IMR-90 (cell line): ENCODE measurements at regions not wholly inside any gene's neighbourhood (a gene's known extent, or its start where the extent isn't known, plus 50 kb on each side); places are given as distances from the start of the nearest gene placed in this dataset.

Experiments
- ATAC-seq: fragments of 200-7000 bp; cut with Tn5 transposase; 2 replicates; pipeline ENCODE4 v1.9.1; 2020; ENCODE audit warnings: low read depth, mild to moderate bottlenecking, moderate library complexity
- BruUV-seq: library from RNA; stranded (reverse); fragments of 400-500 nt; replicated peaks from 2 replicates; lab custom pipeline; 2021; lab: Mats Ljungman, UMichigan
- CTCF ChIA-PET: fragments of 300-600 bp; formaldehyde crosslinking; extraction: SDS; loops from one replicate; lab custom pipeline; 2021; ENCODE audit warnings: antibody characterized with exemption; lab: Yijun Ruan, JAX
- POLR2A ChIA-PET: fragments of 300-600 bp; sonication (Branson Sonifier 250); formaldehyde crosslinking; loops from one replicate; lab custom pipeline; 2022; ENCODE audit warnings: antibody characterized with exemption; ENCODE audit not compliant: unreplicated experiment; lab: Charles Lee
- DNase-seq: peaks from one replicate; pipeline ENCODE4 v3.0.0; 2013
- H2AFZ ChIP-seq: replicated peaks from 2 replicates; pipeline ENCODE3; 2013; ENCODE audit warnings: low read length, mild to moderate bottlenecking; ENCODE audit not compliant: poor library complexity
- H2AK5ac ChIP-seq: 2 replicates; pipeline ENCODE4 v1.6.1; 2013; ENCODE audit warnings: low read depth, low read length, inconsistent platforms
- H2AK9ac ChIP-seq: replicated peaks from 2 replicates; pipeline ENCODE3; 2013; ENCODE audit warnings: mild to moderate bottlenecking, low read depth, low read length, moderate library complexity; ENCODE audit not compliant: poor library complexity
- H2BK120ac ChIP-seq: 2 replicates; pipeline ENCODE4 v1.6.1; 2013; ENCODE audit warnings: low read depth, low read length, inconsistent platforms
- H2BK15ac ChIP-seq: 3 replicates; pipeline ENCODE4 v1.6.1; 2013; ENCODE audit warnings: low read depth, low read length, inconsistent platforms
- H2BK20ac ChIP-seq: 2 replicates; pipeline ENCODE4 v1.6.1; 2013; ENCODE audit warnings: low read depth, mild to moderate bottlenecking, inconsistent platforms, low read length, moderate library complexity
- H2BK5ac ChIP-seq: 2 replicates; pipeline ENCODE4 v1.6.1; 2013; ENCODE audit warnings: mild to moderate bottlenecking, low read depth, low read length, inconsistent platforms; ENCODE audit not compliant: poor library complexity, severe bottlenecking
- H3K14ac ChIP-seq: replicated peaks from 2 replicates; pipeline ENCODE4 v1.6.1; 2013; ENCODE audit warnings: low read depth, low read length, inconsistent platforms
- H3K18ac ChIP-seq: 2 replicates; pipeline ENCODE4 v1.6.1; 2013; ENCODE audit warnings: low read depth, low read length, control low read depth
- H3K23ac ChIP-seq: 2 replicates; pipeline ENCODE4 v1.6.1; 2013; ENCODE audit warnings: low read depth, low read length, inconsistent platforms
- H3K27ac ChIP-seq: 2 replicates; pipeline ENCODE4 v1.5.1; 2013; ENCODE audit warnings: mild to moderate bottlenecking, control low read depth, low read length; ENCODE audit not compliant: insufficient read depth
- H3K27me3 ChIP-seq: 2 replicates; pipeline ENCODE4 v1.6.1; 2013; ENCODE audit warnings: low read length; ENCODE audit not compliant: control insufficient read depth, insufficient read depth
- H3K36me3 ChIP-seq: 2 replicates; pipeline ENCODE4 v1.6.1; 2013; ENCODE audit warnings: low read length, mixed read lengths; ENCODE audit not compliant: control insufficient read depth, insufficient read depth
- H3K4ac ChIP-seq: 2 replicates; pipeline ENCODE4 v1.6.1; 2013; ENCODE audit warnings: low read depth, low read length, inconsistent platforms
- H3K4me1 ChIP-seq: 2 replicates; pipeline ENCODE4 v1.6.1; 2013; ENCODE audit warnings: low read length, mixed read lengths; ENCODE audit not compliant: control insufficient read depth, insufficient read depth
- H3K4me2 ChIP-seq: 2 replicates; pipeline ENCODE4 v1.6.1; 2013; ENCODE audit warnings: low read depth, mild to moderate bottlenecking, control low read depth, low read length, moderate library complexity
- H3K4me3 ChIP-seq: 2 replicates; pipeline ENCODE4 v1.5.1; 2013; ENCODE audit warnings: low read depth, mild to moderate bottlenecking, control low read depth, low read length, moderate library complexity; ENCODE audit not compliant: insufficient read depth
- H3K56ac ChIP-seq: 2 replicates; pipeline ENCODE4 v1.6.1; 2013; ENCODE audit warnings: low read length, inconsistent platforms; ENCODE audit not compliant: insufficient read depth; ENCODE audit errors: extremely low read depth
- H3K79me1 ChIP-seq, 2 experiments: 2 replicates each; pipeline ENCODE4 v1.6.1; 2013; ENCODE audit warnings: low read length in 2 of 2, inconsistent platforms in 1 of 2, low read depth in 1 of 2
- H3K9ac ChIP-seq: 2 replicates; pipeline ENCODE4 v1.6.1; 2013; ENCODE audit warnings: low read depth, low read length, control low read depth
- H3K9me1 ChIP-seq: 2 replicates; pipeline ENCODE4 v1.6.1; 2013; ENCODE audit warnings: low read length, inconsistent platforms; ENCODE audit not compliant: insufficient read depth
- H3K9me3 ChIP-seq: 2 replicates; pipeline ENCODE4 v1.6.1; 2013; ENCODE audit warnings: low read length; ENCODE audit not compliant: control insufficient read depth, insufficient read depth
- H4K20me1 ChIP-seq: 2 replicates; pipeline ENCODE4 v1.6.1; 2013; ENCODE audit warnings: low read length, inconsistent platforms; ENCODE audit not compliant: insufficient read depth
- H4K5ac ChIP-seq: 2 replicates; pipeline ENCODE4 v1.6.1; 2013; ENCODE audit warnings: mild to moderate bottlenecking, low read depth, low read length, control low read depth
- H4K8ac ChIP-seq, 2 experiments: 2 replicates each; pipeline ENCODE4 v1.6.1; 2013; ENCODE audit warnings: low read depth in 2 of 2, low read length in 2 of 2, control low read depth in 1 of 2, inconsistent platforms in 1 of 2
- H4K91ac ChIP-seq: 2 replicates; pipeline ENCODE4 v1.6.1; 2013; ENCODE audit warnings: low read depth, low read length, inconsistent platforms; ENCODE audit not compliant: insufficient read depth
- BHLHE40 ChIP-seq: fragments of 150-350 bp; IDR thresholded peaks from 2 replicates; pipeline ENCODE4 v1.6.1; 2016; ENCODE audit warnings: mild to moderate bottlenecking, low read depth, low read length
- CEBPB ChIP-seq: IDR thresholded peaks from 2 replicates; pipeline ENCODE4 v1.6.1; 2012; ENCODE audit warnings: low read depth, low read length, improper control_type of control experiment
- CTCF ChIP-seq: conservative IDR thresholded peaks from 2 replicates; pipeline ENCODE4 v1.5.1; 2012; ENCODE audit warnings: mild to moderate bottlenecking, low read depth, low read length, improper control_type of control experiment
- ELK1 ChIP-seq: fragments of 150-350 bp; IDR thresholded peaks from 2 replicates; pipeline ENCODE4 v1.6.1; 2016; ENCODE audit warnings: low read depth, mild to moderate bottlenecking, low read length, moderate library complexity, borderline replicate concordance
- FOS ChIP-seq: fragments of 150-350 bp; IDR thresholded peaks from 2 replicates; pipeline ENCODE4 v1.6.1; 2016; ENCODE audit warnings: low read depth, low read length
- MAFK ChIP-seq: IDR thresholded peaks from 2 replicates; pipeline ENCODE4 v1.6.1; 2012; ENCODE audit warnings: low read depth, low read length, improper control_type of control experiment
- MAZ ChIP-seq: IDR thresholded peaks from 2 replicates; pipeline ENCODE4 v1.6.1; 2012; ENCODE audit warnings: low read depth, mild to moderate bottlenecking, low read length, improper control_type of control experiment, moderate library complexity, borderline replicate concordance
- MXI1 ChIP-seq: IDR thresholded peaks from 2 replicates; pipeline ENCODE4 v1.6.1; 2012; ENCODE audit warnings: low read depth, mild to moderate bottlenecking, low read length, moderate library complexity, borderline replicate concordance
- NFE2L2 ChIP-seq: fragments of 150-350 bp; IDR thresholded peaks from 2 replicates; pipeline ENCODE4 v1.6.1; 2016; ENCODE audit warnings: low read depth, mild to moderate bottlenecking, low read length
- POLR2A ChIP-seq: IDR thresholded peaks from 2 replicates; pipeline ENCODE4 v1.6.1; 2012; ENCODE audit warnings: mild to moderate bottlenecking, low read depth, low read length
- RAD21 ChIP-seq: IDR thresholded peaks from 2 replicates; pipeline ENCODE4 v1.6.1; 2012; ENCODE audit warnings: low read length, improper control_type of control experiment
- RCOR1 ChIP-seq: IDR thresholded peaks from 2 replicates; pipeline ENCODE4 v1.6.1; 2012; ENCODE audit warnings: mild to moderate bottlenecking, low read length, improper control_type of control experiment; ENCODE audit not compliant: insufficient replicate concordance
- RFX5 ChIP-seq: IDR thresholded peaks from 2 replicates; pipeline ENCODE4 v1.8.0; 2012; ENCODE audit warnings: low read depth, mild to moderate bottlenecking, low read length, moderate library complexity
- USF2 ChIP-seq: fragments of 150-350 bp; IDR thresholded peaks from 2 replicates; pipeline ENCODE4 v1.6.1; 2017; ENCODE audit warnings: mild to moderate bottlenecking, antibody characterized with exemption, low read length, low read depth
- WGBS, 2 experiments: methylation state at CpG; one replicate each; pipeline versions ENCODE4 v1.1.5 to v1.1.7; 2013; ENCODE audit warnings: missing lambda C conversion rate in 2 of 2; ENCODE audit not compliant: insufficient read length in 1 of 2; ENCODE audit errors: extremely low coverage in 2 of 2; 5-methylcytosine and 5-hydroxymethylcytosine counted together
- dilution Hi-C: fragments of 300-500 bp; cut with HindIII; formaldehyde crosslinking; loops from one replicate; pipeline ENCODE4 v1.14.3; 2018; ENCODE audit warnings: low sequenced_read_pairs; ENCODE audit not compliant: unreplicated experiment
- in situ Hi-C: fragments of 300-500 bp; cut with MboI; formaldehyde crosslinking; loops from 3 replicates; pipeline ENCODE4 v1.14.3; 2019; ENCODE audit warnings: low sequenced_read_pairs, inconsistent platforms, mixed read lengths
- intact Hi-C: fragments of 100-400 bp; cut with micrococcal nuclease; formaldehyde crosslinking; loops from 2 replicates; pipeline ENCODE4 v1.10.0; 2022

DNA sequence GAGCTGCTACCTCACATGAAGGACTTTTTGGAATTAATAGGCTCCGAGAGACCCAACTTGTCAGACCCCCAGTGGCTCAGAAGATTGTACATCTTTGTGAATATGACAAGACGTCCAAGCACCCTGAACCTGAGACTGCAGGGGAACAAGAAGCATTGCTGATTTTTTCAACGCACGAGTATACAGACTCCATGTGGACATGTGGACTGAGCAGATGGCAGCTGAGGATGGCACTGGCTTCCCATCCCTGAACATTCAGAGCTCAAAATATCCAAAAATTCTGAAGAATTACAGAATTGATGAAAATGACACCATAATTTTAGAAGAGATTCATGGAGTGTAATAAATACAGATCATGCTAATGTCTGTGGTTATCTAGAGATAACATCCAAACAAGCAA, 254.1 kb downstream of the MZT1 start:
- ATAC-seq, result no peak

More for the DNA sequence above, 254.1 kb downstream of the MZT1 start:
- Histone ChIP-seq H3K9ac (no peak overlapping the region), H4K5ac (no peak overlapping the region), H2BK120ac (no peak overlapping the region), H3K9me3 (no peaks in the 10 kb centered on the region), H2BK5ac (no peak overlapping the region), H4K91ac (no peak overlapping the region), H3K27ac (no peak overlapping the region), H3K36me3 (no peaks in the 10 kb centered on the region), H3K4me2 (no peak overlapping the region), H2BK20ac (no peak overlapping the region), H4K20me1 (no peaks in the 10 kb centered on the region), H3K23ac (no peak overlapping the region), H3K14ac (no peak overlapping the region), H2AK9ac (no peak overlapping the region), H3K56ac (no peak overlapping the region), H3K4me3 (no peak overlapping the region), H2AFZ (no peak overlapping the region), H3K27me3 (no peaks in the 10 kb centered on the region), H4K8ac (no peak overlapping the region), H2BK15ac (no peak overlapping the region), H2AK5ac (no peak overlapping the region), H3K79me1 (no peaks in the 10 kb centered on the region), H3K4ac (no peak overlapping the region), H3K4me1 (no peaks in the 10 kb centered on the region), H3K9me1 (no peaks in the 10 kb centered on the region), H3K18ac (no peak overlapping the region)
- in situ Hi-C loops (no loop called here), dilution Hi-C loops (no loop called here), intact Hi-C loops (no loop called here)
- POLR2A ChIA-PET, result no interaction called here
- 20% methylated on average over 1 of the region's 4 CpGs; no CpG with 5 or more reads in 1 of the 2 experiments for WGBS, 2 experiments
- no peak for TF ChIP-seq NFE2L2
- TF ChIP-seq POLR2A, result no peak
- no peak for TF ChIP-seq RCOR1
- no peak for TF ChIP-seq BHLHE40
- no peak for TF ChIP-seq ELK1
- TF ChIP-seq MAFK, result no peak
- no peak for TF ChIP-seq FOS
- TF ChIP-seq MXI1, result no peak
- no peak for TF ChIP-seq MAZ
- TF ChIP-seq RFX5, result no peak
- no peak for TF ChIP-seq CEBPB
- TF ChIP-seq CTCF, result no peak
- TF ChIP-seq RAD21, result no peak
- TF ChIP-seq USF2, result no peak
- no TSS peak for BruUV-seq
- CTCF ChIA-PET, result no interaction called here
- DNase-seq, result no peak
